GM19328 (cell line): ENCODE measurements at regions not wholly inside any gene's neighbourhood (a gene's known extent, or its start where the extent isn't known, plus 50 kb on each side); places are given as distances from the start of the nearest gene placed in this dataset.

Source experiments
- ATAC-seq: cut with Tn5 transposase; IDR thresholded peaks from one replicate; pipeline ENCODE4 v1.9.1; 2021; ENCODE audit warnings: mild to moderate bottlenecking, moderate library complexity; ENCODE audit not compliant: unreplicated experiment

GRCh38 chr18:30376515-30376914, 666.0 kb downstream of the DSC3 start:
- ATAC-seq = no peak

- ATAC-seq = no peak
Measured at GRCh38 chr18:30361864-30362540, 680.5 kb downstream of the DSC3 start.

GRCh38 chr18:30359521-30359920, 683.0 kb downstream of the DSC3 start:
- ATAC-seq = no peak

- ATAC-seq = no peak
Measured at GRCh38 chr18:30358555-30358954, 684.0 kb downstream of the DSC3 start.

- ATAC-seq = no peak
Measured at GRCh38 chr18:30352551-30353168, 689.9 kb downstream of the DSC3 start.

GRCh38 chr18:30350263-30350662, 692.3 kb downstream of the DSC3 start:
- ATAC-seq = no peak

- no peak for ATAC-seq
Measured at GRCh38 chr18:30343090-30343489, 699.5 kb downstream of the DSC3 start.

GRCh38 chr18:30342675-30343074, 699.9 kb downstream of the DSC3 start:
- ATAC-seq = no peak

GRCh38 chr18:30334781-30335180, 707.8 kb downstream of the DSC3 start:
- no peak for ATAC-seq

- ATAC-seq = no peak
Measured at GRCh38 chr18:30333310-30333709, 709.2 kb downstream of the DSC3 start.

- ATAC-seq = no peak
Measured at GRCh38 chr18:30328839-30329238, 713.7 kb downstream of the DSC3 start.

GRCh38 chr18:30302181-30302580, 740.4 kb downstream of the DSC3 start:
- ATAC-seq = no peak

- ATAC-seq = no peak
Measured at GRCh38 chr18:30298769-30299168, 743.8 kb downstream of the DSC3 start.

- ATAC-seq = no peak
Measured at GRCh38 chr18:30288662-30289414, 753.7 kb downstream of the DSC3 start.

- no peak for ATAC-seq
Measured at GRCh38 chr18:30280861-30281470, 761.6 kb downstream of the DSC3 start.

GRCh38 chr18:30280186-30280585, 762.4 kb downstream of the DSC3 start:
- no peak for ATAC-seq

GRCh38 chr18:30277676-30278075, 764.9 kb downstream of the DSC3 start:
- ATAC-seq = no peak

GRCh38 chr18:30271716-30272115, 770.8 kb downstream of the DSC3 start:
- ATAC-seq = no peak

- no peak for ATAC-seq
Measured at GRCh38 chr18:30265190-30265589, 777.4 kb downstream of the DSC3 start.

GRCh38 chr18:30254331-30254730, 788.2 kb downstream of the DSC3 start:
- ATAC-seq = no peak

GRCh38 chr18:30248056-30248455, 794.5 kb downstream of the DSC3 start:
- ATAC-seq = no peak
